MM.1S (cell line): ENCODE measurements at regions not wholly inside any gene's neighbourhood (a gene's known extent, or its start where the extent isn't known, plus 50 kb on each side); places are given as distances from the start of the nearest gene placed in this dataset.
A peak's percentile ranks its signal among the peaks of the same experiment; 100 is the strongest.

ENCODE experiments used
- DNase-seq: peaks from one replicate; pipeline ENCODE4 v3.0.0-alpha.2; 2015
- H2AFZ ChIP-seq: fragments of 300-600 bp; sonication (generic); 2 replicates; pipeline ENCODE4 v1.6.0; 2016; ENCODE audit warnings: antibody characterized with exemption, low read length
- H3F3A ChIP-seq: fragments of 300-600 bp; sonication (generic); 2 replicates; pipeline ENCODE4 v1.6.1; 2016; ENCODE audit warnings: mild to moderate bottlenecking, antibody characterized with exemption, low read length, moderate library complexity, mixed read lengths; ENCODE audit not compliant: insufficient read depth
- H3K27ac ChIP-seq: fragments of 300-600 bp; sonication (generic); 2 replicates; pipeline ENCODE4 v1.5.1; 2016; ENCODE audit warnings: mild to moderate bottlenecking, low read length
- H3K27me3 ChIP-seq: fragments of 300-600 bp; sonication (generic); replicated peaks from 2 replicates; pipeline ENCODE4 v1.6.0; 2016; ENCODE audit warnings: low read length; ENCODE audit not compliant: insufficient read depth
- H3K36me3 ChIP-seq: fragments of 300-600 bp; sonication (generic); replicated peaks from 2 replicates; pipeline ENCODE4 v1.6.1; 2016; ENCODE audit warnings: mild to moderate bottlenecking, low read length, mixed read lengths; ENCODE audit not compliant: insufficient read depth
- H3K4me1 ChIP-seq: fragments of 300-600 bp; sonication (generic); 2 replicates; pipeline ENCODE4 v1.6.1; 2016; ENCODE audit warnings: low read length, mixed read lengths
- H3K4me2 ChIP-seq: fragments of 300-600 bp; sonication (generic); 2 replicates; pipeline ENCODE4 v1.6.0; 2016; ENCODE audit warnings: low read depth, low read length
- H3K4me3 ChIP-seq: fragments of 300-600 bp; sonication (generic); 2 replicates; pipeline ENCODE4 v1.5.1; 2016; ENCODE audit warnings: low read length, mixed read lengths
- H3K79me2 ChIP-seq: fragments of 300-600 bp; sonication (generic); 2 replicates; pipeline ENCODE4 v1.6.1; 2016; ENCODE audit warnings: mixed run types, low read length, mixed read lengths
- H3K9ac ChIP-seq: fragments of 300-600 bp; sonication (generic); 2 replicates; pipeline ENCODE4 v1.6.1; 2016; ENCODE audit warnings: low read length, mixed read lengths
- H3K9me2 ChIP-seq: fragments of 300-600 bp; sonication (generic); replicated peaks from 2 replicates; pipeline ENCODE4 v1.6.1; 2016; ENCODE audit warnings: mild to moderate bottlenecking, low read length, mixed read lengths; ENCODE audit not compliant: insufficient read depth
- H3K9me3 ChIP-seq: fragments of 300-600 bp; sonication (generic); replicated peaks from 2 replicates; pipeline ENCODE4 v1.6.1; 2016; ENCODE audit warnings: mild to moderate bottlenecking, low read length, mixed read lengths; ENCODE audit not compliant: insufficient read depth
- H4K20me1 ChIP-seq: fragments of 300-600 bp; sonication (generic); 2 replicates; pipeline ENCODE4 v1.6.1; 2016; ENCODE audit warnings: mild to moderate bottlenecking, low read length, moderate library complexity, mixed read lengths; ENCODE audit not compliant: insufficient read depth
- EZH2 ChIP-seq: fragments of 300-600 bp; sonication (generic); optimal IDR thresholded peaks from 2 replicates; pipeline ENCODE3; 2017; ENCODE audit warnings: low read depth, mild to moderate bottlenecking, antibody characterized with exemption, low read length, mixed read lengths
- EZH2phosphoT487 ChIP-seq: fragments of 300-600 bp; sonication (generic); IDR thresholded peaks from 2 replicates; pipeline ENCODE4 v1.6.1; 2018; ENCODE audit warnings: antibody characterized with exemption, low read length
- TF ChIP-seq, protein P1 (sequence below): fragments of 300-600 bp; sonication (generic); IDR thresholded peaks from 2 replicates; pipeline ENCODE4 v1.5.1; 2016; ENCODE audit warnings: antibody characterized with exemption, low read length, mixed read lengths

DNA sequence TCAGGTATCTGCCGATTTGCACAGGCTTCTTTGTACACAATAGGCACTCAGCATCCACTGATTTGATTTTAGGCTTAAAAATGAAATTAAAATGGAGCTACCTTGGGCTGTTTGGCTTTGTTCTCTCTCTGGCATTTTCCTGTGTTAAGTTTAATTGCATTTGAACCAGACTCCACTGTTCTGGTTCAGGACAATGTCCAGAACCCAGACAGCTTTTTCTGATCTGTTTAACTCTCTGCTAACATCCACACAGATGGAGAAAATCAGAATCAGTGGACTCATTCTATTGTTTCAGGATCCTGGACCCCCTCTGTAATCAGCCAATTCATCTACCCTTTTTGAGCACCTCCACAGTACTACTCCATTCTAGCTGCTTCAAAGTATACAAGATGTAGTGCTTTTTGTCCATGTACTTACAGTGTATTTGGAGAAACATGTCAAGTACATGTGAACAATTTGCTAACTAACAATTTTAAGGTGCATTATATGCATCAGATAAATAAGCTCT lies 248.1 kb downstream of the PTBP2 start:
- H2AFZ ChIP-seq, result no peak overlapping the region
- H3K9me3 ChIP-seq, result no peaks in the 10 kb centered on the region
- no peak overlapping the region for H3K27ac ChIP-seq
- no peaks in the 10 kb centered on the region for H3K27me3 ChIP-seq
- H3K36me3 ChIP-seq, result no peaks in the 10 kb centered on the region
- H3K9me2 ChIP-seq, result no peaks in the 10 kb centered on the region
- TF ChIP-seq EZH2phosphoT487, result no peak
- TF ChIP-seq, protein P1, sequence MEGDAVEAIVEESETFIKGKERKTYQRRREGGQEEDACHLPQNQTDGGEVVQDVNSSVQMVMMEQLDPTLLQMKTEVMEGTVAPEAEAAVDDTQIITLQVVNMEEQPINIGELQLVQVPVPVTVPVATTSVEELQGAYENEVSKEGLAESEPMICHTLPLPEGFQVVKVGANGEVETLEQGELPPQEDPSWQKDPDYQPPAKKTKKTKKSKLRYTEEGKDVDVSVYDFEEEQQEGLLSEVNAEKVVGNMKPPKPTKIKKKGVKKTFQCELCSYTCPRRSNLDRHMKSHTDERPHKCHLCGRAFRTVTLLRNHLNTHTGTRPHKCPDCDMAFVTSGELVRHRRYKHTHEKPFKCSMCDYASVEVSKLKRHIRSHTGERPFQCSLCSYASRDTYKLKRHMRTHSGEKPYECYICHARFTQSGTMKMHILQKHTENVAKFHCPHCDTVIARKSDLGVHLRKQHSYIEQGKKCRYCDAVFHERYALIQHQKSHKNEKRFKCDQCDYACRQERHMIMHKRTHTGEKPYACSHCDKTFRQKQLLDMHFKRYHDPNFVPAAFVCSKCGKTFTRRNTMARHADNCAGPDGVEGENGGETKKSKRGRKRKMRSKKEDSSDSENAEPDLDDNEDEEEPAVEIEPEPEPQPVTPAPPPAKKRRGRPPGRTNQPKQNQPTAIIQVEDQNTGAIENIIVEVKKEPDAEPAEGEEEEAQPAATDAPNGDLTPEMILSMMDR, result no peak
- TF ChIP-seq EZH2, result no peak
- H4K20me1 ChIP-seq, result no peaks in the 10 kb centered on the region
- no peak overlapping the region for H3K4me2 ChIP-seq
- no peak overlapping the region for H3K9ac ChIP-seq
- DNase-seq, result no peak
- H3K4me1 ChIP-seq, result no peaks in the 10 kb centered on the region
- no peaks in the 10 kb centered on the region for H3K79me2 ChIP-seq
- H3K4me3 ChIP-seq, result no peak overlapping the region
- H3F3A ChIP-seq, result no peaks in the 10 kb centered on the region

DNA sequence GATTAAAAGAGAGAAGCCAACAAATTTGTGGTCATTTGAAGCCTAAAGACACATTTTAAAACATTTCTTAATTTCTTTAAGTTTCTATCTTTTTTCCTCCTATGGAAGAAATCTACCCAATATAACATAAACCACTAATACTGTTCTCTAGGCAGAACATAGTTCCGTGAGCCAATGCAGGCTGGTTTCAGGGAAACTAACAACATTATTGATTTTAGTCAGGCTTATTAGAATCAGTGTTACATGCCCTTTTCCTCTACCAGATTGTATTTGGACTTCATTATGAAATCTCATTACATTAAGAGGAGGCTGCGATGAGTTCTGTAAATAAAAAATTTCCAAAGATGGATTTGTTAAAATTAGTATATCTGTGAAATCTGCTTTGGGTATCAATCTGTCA lies 249.9 kb downstream of the PTBP2 start:
- no peaks in the 10 kb centered on the region for H3K9me2 ChIP-seq
- no peaks in the 10 kb centered on the region for H3K27me3 ChIP-seq
- H3K79me2 ChIP-seq, result no peaks in the 10 kb centered on the region
- H3F3A ChIP-seq, result no peaks in the 10 kb centered on the region
- H3K9me3 ChIP-seq, result no peaks in the 10 kb centered on the region
- H3K27ac ChIP-seq, result no peak overlapping the region
- H3K4me3 ChIP-seq, result no peak overlapping the region
- no peak for TF ChIP-seq EZH2
- TF ChIP-seq EZH2phosphoT487, result no peak
- TF ChIP-seq, protein P1, result no peak
- no peaks in the 10 kb centered on the region for H3K36me3 ChIP-seq
- H3K9ac ChIP-seq, result no peak overlapping the region
- no peaks in the 10 kb centered on the region for H4K20me1 ChIP-seq
- H3K4me1 ChIP-seq, result no peaks in the 10 kb centered on the region
- no peak overlapping the region for H2AFZ ChIP-seq
- DNase-seq, result no peak
- H3K4me2 ChIP-seq, result no peak overlapping the region

DNA sequence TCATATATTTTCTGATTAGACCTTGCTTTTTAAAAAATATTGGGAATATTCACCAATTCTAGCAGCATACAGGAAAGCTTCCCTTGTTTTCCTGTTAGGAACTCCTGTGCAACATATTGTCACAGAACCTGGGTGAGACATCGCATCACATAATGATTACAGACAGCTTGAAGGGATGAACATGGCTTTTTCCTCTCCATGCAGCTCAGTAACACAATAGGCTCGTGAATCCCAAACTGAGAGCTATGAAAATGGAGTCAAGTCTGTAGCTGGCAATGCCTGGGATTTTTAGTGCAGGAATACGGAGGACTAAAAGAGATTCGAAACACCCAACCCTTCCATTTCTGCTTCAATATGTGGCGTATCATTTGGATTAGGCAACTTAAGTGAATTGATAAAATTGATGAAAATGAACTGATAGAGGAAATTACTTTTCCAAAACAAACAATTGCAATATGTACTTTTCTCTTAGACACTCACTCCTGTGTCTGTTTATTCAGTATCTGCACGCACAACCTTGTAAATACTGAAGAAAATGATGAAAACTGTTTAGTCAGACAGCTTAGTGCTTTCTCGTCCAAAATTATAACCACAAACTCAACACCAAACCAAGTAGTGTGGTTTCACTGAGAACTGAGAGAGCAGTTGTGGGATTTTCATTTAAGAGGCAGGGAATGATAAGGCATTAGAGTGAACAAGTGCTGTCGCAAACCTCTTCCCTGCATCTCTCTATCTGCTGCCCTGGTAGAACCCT lies 250.4 kb downstream of the PTBP2 start:
- H3K27ac ChIP-seq, result no peak overlapping the region
- no peak overlapping the region for H3K4me2 ChIP-seq
- H3K9ac ChIP-seq, result no peak overlapping the region
- H3K4me3 ChIP-seq, result no peak overlapping the region
- H3K4me1 ChIP-seq, result no peaks in the 10 kb centered on the region
- H4K20me1 ChIP-seq, result no peaks in the 10 kb centered on the region
- H3K79me2 ChIP-seq, result no peaks in the 10 kb centered on the region
- no peaks in the 10 kb centered on the region for H3F3A ChIP-seq
- no peak overlapping the region for H2AFZ ChIP-seq
- H3K9me3 ChIP-seq, result no peaks in the 10 kb centered on the region
- no peaks in the 10 kb centered on the region for H3K9me2 ChIP-seq
- DNase-seq, result peak; percentile 23
- no peak for TF ChIP-seq EZH2phosphoT487
- no peak for TF ChIP-seq EZH2
- TF ChIP-seq, protein P1, result no peak
- no peaks in the 10 kb centered on the region for H3K27me3 ChIP-seq
- no peaks in the 10 kb centered on the region for H3K36me3 ChIP-seq
